ENCODE measurements at regions not wholly inside any gene's neighbourhood (a gene's known extent, or its start where the extent isn't known, plus 50 kb on each side); places are given as distances from the start of the nearest gene placed in this dataset.
"Not testable (repeated sequence)": the region's sequence is repeated elsewhere in the genome, so short reads cannot be mapped to it uniquely, and the experiment has no call there.

DNA sequence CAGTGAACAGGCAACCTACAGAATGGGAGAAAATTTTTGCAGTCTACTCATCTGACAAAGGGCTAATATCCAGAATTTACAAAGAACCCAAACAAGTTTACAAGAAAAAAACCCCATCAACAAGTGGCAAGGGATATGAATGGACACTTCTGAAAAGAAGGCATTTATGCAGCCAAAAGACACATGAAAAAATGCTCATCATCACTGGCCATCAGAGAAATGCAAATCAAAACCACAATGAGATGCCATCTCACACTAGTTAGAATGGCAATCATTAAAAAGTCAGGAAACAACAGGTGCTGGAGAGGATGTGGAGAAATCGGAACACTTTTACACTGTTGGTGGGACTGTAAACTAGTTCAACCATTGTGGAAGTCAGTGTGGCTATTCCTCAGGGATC is 80.3 kb downstream of the ZNF474 start:
- not testable (repeated sequence) for DNase-seq (ENCODE audit: low read depth)

GRCh38 chr5:122218778-122219177 is 89.4 kb downstream of the ZNF474 start:
- DNase-seq (ENCODE audit: low read depth), result no peak

DNA sequence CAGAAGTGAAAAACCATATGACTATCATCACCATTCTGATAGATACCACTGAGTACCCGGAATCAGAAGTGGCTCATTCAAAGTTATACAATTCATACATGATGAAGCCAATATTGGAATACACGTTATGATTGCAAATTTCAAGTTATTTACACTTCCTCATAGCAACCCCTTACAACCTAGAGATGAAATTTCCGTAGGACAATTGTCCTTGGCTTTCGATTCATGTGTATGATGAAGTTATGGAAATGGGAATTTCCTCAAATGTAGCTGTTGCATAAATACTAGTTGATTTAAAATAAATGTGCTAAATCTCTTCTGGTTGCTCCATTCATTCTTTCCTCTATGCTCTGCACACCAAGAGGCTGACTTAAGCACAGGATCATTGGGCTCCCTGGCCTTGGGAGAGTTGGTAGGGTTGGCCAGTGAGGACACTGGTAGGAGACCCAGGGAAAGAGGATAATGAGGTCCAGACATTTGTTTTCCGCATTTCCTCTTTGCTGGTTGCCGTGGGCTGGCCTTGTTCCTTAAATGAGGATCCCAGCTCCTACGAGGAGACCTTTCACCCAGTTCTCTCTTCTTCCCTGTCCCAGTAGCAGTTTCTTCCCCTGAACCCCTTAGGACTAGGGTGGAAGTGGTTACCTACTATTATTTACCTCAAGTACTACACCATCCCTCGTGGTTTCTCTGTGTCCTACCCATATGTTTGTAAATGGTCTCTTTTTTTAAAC is 90.3 kb downstream of the ZNF474 start:
- DNase-seq (ENCODE audit: low read depth), result no peak

GRCh38 chr5:122220511-122220910 is 91.2 kb downstream of the ZNF474 start:
- no peak for DNase-seq (ENCODE audit: low read depth)

- DNase-seq (ENCODE audit: low read depth), result no peak
Measured at GRCh38 chr5:122221857-122222256, 90.2 kb upstream of the SNCAIP start.

- DNase-seq (ENCODE audit: low read depth), result no peak
Measured at GRCh38 chr5:122222580-122222979, 89.5 kb upstream of the SNCAIP start.

GRCh38 chr5:122228728-122229392 is 83.2 kb upstream of the SNCAIP start:
- no peak for DNase-seq (ENCODE audit: low read depth)

GRCh38 chr5:122229551-122229950 is 82.5 kb upstream of the SNCAIP start:
- DNase-seq (ENCODE audit: low read depth), result no peak

DNA sequence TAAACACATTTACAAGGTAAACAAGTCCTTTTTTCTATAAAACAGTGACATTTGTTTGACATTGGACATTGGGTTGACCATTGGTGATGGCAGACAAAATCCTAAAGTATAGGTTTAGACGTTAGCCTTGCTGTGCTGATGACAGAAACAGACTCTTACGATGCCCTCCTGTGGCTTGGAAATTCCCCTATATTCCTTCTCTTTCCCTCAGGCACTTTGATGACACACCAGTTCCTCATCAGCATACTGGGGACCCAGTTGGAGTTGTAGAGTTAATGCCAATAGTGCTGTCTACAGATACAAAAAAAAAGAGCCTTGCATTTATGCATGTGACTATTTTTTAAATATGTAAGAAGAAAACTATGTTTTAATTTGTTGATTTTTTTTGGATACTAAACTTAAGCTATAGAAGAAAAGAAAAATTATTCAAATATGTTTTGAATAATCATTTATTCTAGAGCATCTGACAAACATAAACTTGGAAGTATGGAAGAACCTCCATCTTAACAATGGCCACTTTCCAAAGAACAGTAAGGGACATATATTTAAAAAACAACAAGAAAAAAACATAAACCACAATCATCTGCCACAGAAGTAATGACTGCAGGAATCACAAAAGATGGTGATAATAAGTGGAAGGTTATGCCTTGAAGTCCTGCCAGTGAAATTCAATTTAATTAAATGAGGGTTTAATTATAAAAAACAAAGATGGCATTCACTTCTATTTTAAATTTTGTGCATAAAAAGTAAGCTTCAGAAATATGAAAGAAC is 75.6 kb upstream of the SNCAIP start:
- DNase-seq (ENCODE audit: low read depth), result no peak

- no peak for DNase-seq (ENCODE audit: low read depth)
Measured at GRCh38 chr5:122237906-122238305, 74.1 kb upstream of the SNCAIP start.

DNA sequence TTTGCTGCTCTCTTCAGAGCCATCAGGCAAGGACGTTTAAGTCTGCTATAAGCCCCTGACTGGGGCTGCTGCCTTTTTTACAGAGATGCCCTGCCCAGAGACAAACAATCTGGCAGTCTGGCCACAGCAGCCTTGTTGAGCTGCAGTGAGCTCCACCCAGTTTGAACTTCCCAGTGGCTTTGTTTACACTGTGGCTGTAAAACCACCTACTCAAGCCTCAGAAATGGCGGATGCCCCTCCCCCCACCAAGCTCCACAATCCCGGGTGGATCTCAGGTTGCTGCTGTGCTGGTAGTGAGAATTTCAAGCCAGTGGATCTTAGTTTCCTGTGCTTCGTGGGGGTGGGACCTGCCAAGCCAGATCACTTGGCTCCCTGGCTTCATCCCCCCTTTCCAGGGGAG is 59.7 kb upstream of the SNCAIP start:
- DNase-seq (ENCODE audit: low read depth), result no peak

DNA sequence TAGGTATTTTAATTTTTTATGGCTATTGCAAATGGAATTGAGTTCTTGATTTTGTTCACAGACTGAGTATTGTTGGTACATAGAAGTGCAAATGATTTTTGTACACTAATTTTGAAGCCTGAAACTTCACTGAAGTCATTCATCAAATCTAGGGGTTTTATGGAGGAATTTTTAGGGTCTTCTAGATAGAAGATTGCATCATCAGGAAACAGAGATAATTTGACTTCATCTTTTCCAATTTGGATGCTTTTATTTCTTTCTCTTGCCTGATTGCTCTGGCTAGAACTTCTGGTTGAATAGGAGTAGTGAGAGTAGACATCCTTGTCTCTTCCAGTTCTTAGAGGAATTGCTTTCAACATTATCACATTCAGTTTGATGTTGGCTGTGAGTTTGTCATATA is 58.2 kb upstream of the SNCAIP start:
- DNase-seq (ENCODE audit: low read depth), result no peak

- DNase-seq (ENCODE audit: low read depth), result no peak
Measured at GRCh38 chr5:122256388-122256787, 55.6 kb upstream of the SNCAIP start.

- DNase-seq (ENCODE audit: low read depth), result no peak
Measured at GRCh38 chr5:122257000-122257399, 55.0 kb upstream of the SNCAIP start.

DNA sequence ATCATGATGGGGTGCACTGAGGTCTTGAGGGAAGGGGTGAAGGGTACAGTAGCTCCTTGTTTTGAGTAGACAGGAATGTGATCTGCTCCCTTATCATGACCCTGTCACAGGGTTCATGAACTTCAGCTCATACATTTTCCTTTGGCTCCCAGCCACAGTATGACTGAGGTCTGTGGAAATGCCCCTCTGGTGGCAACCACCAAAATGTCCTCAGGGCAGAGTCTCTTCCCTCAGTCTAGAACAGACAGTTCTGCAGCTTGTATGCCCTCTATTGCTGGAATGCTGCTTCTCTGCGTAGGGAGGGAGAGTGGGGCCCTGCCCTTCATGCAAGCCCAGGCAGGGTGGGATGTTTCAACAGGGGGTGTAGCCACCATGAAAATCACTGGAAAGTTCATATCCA is 53.8 kb upstream of the SNCAIP start:
- DNase-seq (ENCODE audit: low read depth), result no peak

- no peak for DNase-seq (ENCODE audit: low read depth)
Measured at GRCh38 chr5:122258840-122259239, 53.2 kb upstream of the SNCAIP start.

- peak; percentile 73 for DNase-seq (ENCODE audit: low read depth)
Measured at GRCh38 chr5:122259995-122260394, 52.0 kb upstream of the SNCAIP start.

- DNase-seq (ENCODE audit: low read depth), result peak; percentile 31
Measured at GRCh38 chr5:122262103-122262502, 49.9 kb upstream of the SNCAIP start.
